HG03103 (cell line): ENCODE measurements at regions not wholly inside any gene's neighbourhood (a gene's known extent, or its start where the extent isn't known, plus 50 kb on each side); places are given as distances from the start of the nearest gene placed in this dataset.

Source experiments
- ATAC-seq: cut with Tn5 transposase; IDR thresholded peaks from one replicate; pipeline ENCODE4 v1.9.1; 2021; ENCODE audit warnings: low read depth; ENCODE audit not compliant: unreplicated experiment

- no peak for ATAC-seq
Measured at GRCh38 chr21:38878379-38879179, 72.8 kb downstream of the ETS2 start.

- no peak for ATAC-seq
Measured at GRCh38 chr21:38875694-38876492, 70.2 kb downstream of the ETS2 start.
